Middle frontal gyrus (tissue), 1 donor: ENCODE measurements at regions not wholly inside any gene's neighbourhood (a gene's known extent, or its start where the extent isn't known, plus 50 kb on each side); places are given as distances from the start of the nearest gene placed in this dataset.

Experiments
- DNase-seq: peaks from one replicate; pipeline ENCODE4 v3.0.0-alpha.2; 2015; ENCODE audit warnings: low spot score; ENCODE audit errors: extremely low spot score

DNA sequence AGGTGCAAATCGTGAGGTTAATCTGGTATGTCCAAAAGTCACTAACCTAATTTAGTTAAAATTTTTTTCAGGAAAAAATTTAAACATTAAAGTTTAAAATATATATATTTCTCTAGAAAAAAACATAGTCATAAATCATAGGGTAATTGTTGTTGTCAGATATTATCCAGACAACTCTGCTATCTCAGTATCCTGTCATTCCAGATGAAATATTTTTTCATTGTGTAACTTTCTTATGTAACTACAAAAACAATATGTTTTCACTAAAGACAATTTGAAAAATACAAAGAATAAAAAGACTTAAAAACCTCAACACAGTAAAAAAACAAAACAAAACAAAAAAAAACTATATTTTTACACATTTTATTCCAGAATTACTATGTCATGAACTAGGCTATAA lies 57.6 kb downstream of the TENT5A start:
- DNase-seq: no peak

GRCh38 chr6:81694207-81694606 lies 58.3 kb downstream of the TENT5A start:
- DNase-seq: no peak

DNA sequence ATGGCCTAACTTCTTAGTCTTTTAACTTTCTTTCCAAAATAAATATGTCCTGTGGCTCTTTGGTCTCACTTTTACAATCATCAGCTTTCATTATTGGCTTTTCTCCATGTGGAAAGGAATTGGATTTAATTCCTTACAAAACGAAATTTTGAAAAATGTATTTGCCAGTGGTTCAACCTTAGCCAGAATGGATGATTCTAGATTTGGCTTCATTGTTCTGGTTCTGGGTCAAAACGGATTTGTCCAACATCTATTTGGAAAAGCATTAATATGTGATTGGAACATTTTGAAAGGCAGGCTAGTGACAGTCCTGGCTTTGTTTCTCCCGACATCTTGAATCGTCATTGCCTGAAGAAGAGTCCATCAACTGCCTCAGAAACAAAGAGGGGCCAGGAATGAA lies 59.2 kb downstream of the TENT5A start:
- DNase-seq: no peak

- no peak for DNase-seq
These were observed 62.4 kb downstream of the TENT5A start for GRCh38 chr6:81690073-81690472.

- no peak for DNase-seq
These were observed 62.9 kb downstream of the TENT5A start for GRCh38 chr6:81689580-81689979.

GRCh38 chr6:81683912-81684311 lies 68.6 kb downstream of the TENT5A start:
- DNase-seq: no peak

DNA sequence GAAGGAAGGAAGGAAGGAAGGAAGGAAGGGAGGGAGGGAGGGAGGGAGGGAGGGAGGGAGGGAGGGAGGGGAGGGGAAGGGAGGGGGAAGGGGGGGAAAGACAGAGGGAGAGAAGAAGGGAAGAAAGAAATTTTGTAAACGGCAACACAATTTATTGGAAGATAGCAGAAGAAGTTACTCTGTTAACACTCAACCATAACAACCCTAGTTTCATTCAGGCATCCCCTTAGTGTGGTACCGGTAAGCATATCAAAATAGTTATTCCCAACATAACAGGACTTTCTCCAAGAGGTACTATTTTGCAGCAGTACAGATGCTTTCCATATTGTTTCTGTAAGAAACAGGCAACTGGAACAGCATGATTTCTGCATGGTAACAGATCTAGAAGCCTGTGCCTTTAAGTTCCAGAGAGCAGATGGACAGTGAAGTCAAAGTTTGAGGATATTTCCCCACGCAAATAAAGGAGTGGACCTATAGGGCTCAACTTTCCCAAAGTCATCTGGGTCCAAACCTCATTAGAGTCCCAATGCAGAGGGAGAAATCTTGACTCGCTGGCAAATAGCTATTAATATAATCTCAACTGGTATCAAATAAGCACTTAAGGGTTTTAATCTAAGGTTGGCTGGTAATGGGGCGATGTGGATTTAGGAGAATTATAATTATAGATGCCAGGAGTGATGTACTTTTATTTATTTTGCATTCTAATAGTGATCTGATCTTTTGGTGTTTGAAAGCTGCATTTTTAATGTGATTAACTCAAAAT lies 69.4 kb downstream of the TENT5A start:
- DNase-seq: no peak

- no peak for DNase-seq
These were observed 70.2 kb downstream of the TENT5A start for GRCh38 chr6:81682235-81682795.

GRCh38 chr6:81669445-81669844 lies 83.0 kb downstream of the TENT5A start:
- DNase-seq: no peak

- no peak for DNase-seq
These were observed 83.8 kb downstream of the TENT5A start for GRCh38 chr6:81668615-81669047.

- no peak for DNase-seq
These were observed 86.0 kb downstream of the TENT5A start for GRCh38 chr6:81666481-81666880.

DNA sequence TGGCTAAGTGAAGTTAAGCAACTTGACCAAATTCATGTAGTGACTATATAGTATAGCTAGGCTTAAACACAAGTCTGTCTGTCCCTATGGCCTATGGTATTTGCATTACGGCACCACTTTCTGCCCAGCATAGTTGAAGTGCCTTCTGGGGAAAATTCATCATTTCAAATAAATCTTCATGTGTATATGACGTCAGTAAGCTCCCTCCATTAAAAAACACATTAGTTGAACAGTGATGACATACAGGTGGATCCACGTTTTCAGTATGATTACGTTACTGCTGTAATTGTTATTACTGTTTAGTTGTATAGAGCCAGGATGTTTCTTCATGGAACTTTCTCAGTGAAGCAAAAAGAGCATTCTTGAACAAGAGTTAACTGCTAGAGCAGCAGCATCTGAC lies 96.2 kb downstream of the TENT5A start:
- DNase-seq: no peak

DNA sequence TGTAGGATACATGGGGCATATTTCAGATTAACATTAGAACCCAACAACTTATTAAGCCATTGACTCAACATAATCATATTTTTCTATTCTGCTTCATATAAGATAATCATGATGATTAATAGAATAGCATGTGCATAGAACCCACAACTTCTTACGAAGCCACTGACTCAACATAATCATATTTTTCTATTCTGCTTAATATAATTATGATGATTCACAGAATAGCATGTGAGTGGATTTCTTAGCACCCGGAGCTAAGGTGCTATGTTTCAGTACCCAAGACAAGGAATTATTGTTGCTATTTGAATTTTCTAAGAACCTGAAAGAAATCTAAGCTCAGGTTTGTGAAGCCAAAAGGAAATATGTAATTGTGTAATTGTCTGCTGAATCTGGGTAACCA lies 96.8 kb downstream of the TENT5A start:
- no peak for DNase-seq

- DNase-seq: no peak
These were observed 104.0 kb downstream of the TENT5A start for GRCh38 chr6:81648502-81648901.

DNA sequence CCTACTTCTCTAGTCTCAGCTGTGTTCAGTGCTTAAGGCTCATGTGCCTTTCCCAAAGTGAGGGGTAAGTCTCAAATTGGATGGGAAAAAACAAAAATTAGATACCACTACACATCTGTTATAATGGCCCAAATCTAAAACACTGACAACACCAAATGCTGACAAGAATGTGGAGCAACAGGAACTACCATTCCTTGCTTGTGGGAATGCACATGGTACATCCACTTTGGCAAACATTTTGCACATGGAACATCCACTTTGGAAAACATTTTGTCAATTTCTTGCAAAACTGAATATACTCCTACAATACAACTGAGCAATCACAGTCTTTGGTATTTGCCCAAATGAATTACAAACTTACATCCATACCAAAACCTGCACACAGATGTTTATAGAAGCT lies 109.3 kb downstream of the TENT5A start:
- DNase-seq: no peak

DNA sequence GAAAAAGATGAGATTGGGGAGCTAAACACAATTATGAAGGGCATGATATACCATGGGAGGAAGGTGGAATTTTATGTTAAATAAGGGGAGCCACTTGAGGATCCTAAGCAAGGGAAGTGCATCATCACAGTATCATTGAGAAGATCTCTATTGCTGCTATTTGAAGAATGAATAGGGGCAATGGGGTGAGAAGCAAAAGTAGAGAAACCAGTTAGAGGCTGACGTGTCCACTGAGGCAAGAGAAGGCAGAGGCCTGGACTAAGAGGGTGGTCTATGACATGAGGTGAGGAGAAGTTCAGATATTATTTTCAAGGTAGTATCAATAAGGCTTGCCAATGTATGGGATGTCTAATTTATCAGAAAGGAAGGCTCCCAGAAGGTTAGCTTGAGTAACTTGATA lies 111.6 kb downstream of the TENT5A start:
- no peak for DNase-seq

GRCh38 chr6:81640126-81640525 lies 112.4 kb downstream of the TENT5A start:
- DNase-seq: no peak

DNA sequence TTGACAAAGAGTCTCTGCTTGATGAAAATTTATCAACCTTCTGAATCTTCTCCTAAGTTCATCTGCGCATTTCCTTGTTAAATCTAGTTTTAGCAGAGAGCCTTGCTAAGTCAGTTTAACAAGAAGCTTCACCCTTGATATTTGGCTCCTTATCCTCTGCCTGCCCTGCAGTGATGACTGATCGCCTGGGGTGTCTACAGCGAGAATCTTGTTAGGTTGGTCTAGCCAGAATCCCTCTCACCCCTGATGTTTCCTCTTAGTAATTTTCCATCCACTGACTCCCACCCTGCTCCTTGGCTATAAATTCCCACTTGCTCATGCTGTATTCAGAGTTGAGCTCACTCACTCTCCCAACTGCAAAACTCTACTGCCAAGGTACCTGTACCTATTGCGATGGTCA lies 114.1 kb downstream of the TENT5A start:
- DNase-seq: no peak

DNA sequence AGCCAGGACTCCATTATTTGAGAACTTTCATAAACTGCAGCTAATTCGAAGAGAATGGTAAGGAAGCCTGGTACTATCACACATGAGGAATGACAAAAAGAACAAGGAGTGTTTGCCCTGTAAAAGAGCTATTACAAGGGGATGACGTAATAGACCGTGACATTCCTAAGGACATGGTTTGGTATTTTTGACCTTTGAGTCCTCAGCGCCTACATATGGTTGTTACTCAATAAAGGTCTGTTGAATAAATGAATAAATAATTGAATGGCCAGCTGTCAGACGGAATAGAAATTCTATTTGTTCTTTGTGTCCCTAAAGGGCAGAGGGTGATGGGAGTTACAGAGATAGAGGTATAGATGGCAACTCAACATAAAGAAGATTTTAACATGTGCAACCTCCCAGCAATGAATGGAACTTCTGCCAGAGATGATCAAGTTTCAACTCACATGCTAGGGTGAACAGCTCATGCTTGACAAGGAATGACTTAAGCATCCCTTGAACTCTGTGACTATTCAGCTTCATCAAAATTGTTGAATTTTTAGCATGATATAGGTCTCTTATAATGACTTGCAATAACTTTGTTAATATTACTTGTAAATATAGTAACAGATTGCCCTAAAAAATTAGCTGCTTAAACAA lies 115.4 kb downstream of the TENT5A start:
- DNase-seq: no peak

- no peak for DNase-seq
These were observed 118.2 kb downstream of the TENT5A start for GRCh38 chr6:81634155-81634880.

DNA sequence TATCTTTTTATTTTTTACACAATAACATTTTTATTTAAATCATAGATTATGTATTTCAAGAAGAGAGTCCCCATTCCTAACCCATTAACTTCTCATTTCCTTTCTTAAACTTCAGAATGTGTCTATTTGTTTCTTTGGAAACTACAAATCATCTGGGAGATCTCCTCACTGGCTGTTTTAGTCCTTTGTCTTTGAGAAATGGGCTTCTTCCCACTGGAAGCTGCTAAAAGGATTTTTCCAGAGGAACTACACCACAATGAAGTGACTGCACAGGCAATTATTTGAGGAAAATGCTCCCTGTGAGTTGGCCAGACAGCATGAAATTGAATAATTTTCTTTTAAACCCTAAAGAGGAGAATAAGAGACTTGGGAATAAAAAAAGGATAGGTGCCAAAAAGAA lies 119.1 kb downstream of the TENT5A start:
- no peak for DNase-seq

DNA sequence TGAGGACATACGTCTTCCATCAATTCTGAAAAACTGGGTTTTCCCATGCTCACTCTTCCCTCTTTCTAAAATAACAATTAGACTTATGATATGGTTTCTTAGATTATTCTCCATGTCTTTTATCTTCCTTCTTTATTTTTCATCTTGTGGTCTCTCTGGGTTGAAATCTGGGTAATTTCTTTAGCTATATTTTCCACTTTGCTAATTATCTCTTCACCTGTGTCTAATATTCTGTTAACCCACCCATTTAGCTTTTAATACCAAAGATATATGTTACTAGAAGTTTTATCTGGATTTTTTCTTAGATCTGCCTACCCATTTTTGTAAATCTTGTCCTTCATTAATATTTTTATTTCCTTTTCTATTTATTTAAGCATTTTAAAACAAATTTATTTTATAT lies 121.8 kb downstream of the TENT5A start:
- no peak for DNase-seq
